Islet of Langerhans (tissue), 1 donor: ENCODE measurements at regions not wholly inside any gene's neighbourhood (a gene's known extent, or its start where the extent isn't known, plus 50 kb on each side); places are given as distances from the start of the nearest gene placed in this dataset.
"Not testable (repeated sequence)": the region's sequence is repeated elsewhere in the genome, so short reads cannot be mapped to it uniquely, and the experiment has no call there.

ENCODE experiments used
- FAIRE-seq: peaks from one replicate; lab custom pipeline; 2011; peaks lifted over from hg19 to GRCh38; lab: Jason Lieb, UNC

DNA sequence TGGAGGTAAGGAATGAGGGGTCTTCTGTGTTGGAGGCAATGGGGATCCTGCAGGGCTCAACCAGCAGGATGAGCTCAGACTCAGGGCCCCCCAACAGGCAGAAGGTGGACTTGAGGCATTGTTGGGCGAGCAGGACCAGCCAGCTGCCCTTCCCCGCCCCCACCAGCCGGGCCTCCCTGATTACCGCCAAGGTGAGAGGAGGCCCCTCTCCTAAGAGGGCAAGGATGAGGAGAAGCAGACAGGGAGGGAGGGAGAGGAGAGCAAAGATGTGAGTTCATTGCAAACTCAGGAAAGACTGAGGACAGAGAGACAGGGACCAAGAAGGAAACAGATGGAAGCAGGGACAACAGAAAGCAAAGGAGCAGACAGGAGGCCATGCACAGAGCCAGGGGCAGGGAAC lies 272.8 kb upstream of the XYLT1 start:
- no peak for FAIRE-seq

DNA sequence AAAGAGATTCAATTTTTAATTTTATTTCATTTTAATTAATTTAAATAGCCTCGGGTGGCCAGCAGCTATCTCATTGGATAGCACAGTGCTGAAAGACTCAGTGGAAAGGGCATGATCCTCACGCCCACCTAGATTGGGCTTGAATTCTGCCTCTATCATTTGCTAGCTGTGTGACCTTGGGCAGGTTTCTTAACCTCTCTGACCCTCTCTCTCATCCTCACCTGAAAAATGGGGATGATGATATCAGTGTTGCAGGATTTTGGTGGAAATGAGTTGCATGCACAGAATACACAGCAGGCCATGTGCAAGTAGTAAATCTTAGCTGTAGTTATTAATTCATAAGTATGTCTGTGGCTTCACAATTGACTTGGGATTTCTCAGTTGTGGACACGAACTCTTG lies 272.4 kb upstream of the XYLT1 start:
- FAIRE-seq: no peak

DNA sequence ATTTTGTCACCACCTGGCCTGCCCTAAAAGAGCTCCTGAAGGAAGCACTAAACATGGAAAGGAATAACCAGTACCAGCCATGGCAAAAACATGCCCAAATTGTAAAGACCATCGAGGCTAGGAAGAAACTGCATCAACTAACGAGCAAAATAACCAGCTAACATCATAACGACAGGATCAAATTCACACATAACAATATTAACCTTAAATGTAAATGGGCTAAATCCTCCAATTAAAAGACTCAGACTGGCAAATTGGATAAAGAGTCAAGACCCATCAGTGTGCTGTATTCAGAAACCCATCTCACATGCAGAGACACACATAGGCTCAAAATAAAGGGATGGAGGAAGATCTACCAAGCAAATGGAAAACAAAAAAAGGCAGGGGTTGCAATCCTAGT lies 264.3 kb upstream of the XYLT1 start:
- FAIRE-seq: not testable (repeated sequence)

DNA sequence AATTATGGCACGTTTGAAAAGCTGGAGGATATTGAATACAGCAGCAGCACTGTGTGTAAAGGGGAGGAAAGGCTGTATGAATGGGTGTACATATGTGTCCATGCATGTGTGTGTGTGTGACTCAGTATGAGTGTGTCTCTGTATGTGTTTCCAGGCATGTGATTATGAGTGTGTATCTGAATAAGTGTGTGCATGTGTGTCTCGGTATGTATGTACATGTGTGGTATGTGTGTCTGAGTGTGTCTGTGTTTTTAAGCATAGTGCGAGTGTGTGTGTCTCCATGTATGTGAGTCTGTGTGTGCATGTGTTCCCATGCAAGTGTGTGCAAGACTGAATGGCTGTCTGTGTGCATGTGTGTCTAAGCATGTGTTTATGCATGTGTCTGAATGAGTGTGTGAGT lies 259.1 kb upstream of the XYLT1 start:
- no peak for FAIRE-seq

DNA sequence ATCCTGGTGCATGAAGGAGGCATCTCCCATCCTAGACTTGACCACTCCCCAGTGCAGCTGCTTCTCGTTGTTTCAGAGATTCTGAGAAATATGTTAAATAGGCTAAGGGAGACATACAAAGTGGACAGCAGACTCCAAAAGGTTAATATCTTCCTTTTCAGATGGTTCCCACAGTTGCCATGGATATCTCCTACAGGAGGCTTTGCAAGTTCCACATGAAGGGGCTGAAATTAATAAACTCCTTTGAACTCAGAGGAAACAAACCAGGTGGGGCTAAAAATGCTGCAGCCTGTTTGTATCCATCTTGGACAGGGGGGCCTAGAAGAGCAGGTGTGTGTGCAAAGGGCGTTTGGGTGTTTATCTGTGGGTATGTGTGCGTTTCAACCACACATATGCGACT lies 257.4 kb upstream of the XYLT1 start:
- FAIRE-seq: no peak

DNA sequence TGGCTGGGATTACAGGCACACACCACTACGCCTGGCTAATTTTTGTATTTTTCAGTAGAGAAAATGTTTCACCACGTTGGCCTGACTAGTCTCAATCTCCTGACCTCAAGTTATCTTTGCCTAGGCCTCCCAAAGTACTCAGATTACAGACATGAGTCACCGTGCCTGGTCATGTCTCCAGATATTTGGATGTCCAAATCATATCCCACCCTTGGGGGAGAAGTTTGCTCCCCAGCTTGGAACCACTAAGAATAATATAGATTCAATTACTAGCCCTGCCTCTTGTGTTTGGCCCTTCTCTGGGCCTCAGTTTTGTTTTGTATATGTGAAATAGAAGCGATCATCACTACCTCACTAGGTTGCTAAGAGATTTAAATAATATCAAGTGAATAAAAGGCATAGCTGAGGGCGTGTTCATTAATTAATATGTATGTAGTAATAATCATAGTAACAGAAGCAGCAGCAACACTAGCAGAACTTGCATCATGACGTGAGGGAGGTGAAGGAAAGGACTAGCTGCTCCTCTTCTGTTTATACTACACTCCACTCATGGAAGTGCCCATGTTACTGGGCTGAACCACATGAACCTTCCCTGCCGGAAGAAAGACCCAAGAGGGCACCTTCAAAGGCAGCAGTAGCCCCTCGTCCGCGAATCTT lies 253.6 kb upstream of the XYLT1 start:
- no peak for FAIRE-seq

DNA sequence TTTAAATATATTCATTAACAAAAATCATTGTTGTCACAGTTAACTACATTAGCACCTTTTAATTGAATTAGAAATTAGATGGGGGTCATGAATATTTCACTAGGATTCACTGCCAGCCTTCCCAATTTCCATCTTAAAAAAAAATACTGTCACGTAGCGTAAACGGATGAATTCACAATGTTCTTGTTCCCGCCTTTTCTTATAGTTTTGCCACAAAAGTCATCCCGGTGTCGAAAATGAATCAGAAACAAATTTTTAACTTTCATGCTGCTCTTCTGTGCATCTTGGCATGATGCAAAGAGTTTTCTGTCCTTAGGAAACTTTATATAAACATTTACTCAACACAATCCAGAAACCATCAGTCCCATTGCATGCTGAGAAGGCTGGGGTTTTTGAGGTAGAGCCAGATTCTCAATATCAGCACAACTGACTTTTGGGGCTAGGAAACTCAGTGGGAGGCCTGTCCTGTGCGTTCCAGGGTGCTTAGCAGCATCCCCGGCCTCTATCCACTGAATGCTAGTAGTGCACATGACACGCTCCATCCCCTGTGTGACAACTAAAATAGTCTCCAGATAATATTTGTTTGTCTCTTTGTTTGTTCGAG lies 252.9 kb upstream of the XYLT1 start:
- FAIRE-seq: no peak

DNA sequence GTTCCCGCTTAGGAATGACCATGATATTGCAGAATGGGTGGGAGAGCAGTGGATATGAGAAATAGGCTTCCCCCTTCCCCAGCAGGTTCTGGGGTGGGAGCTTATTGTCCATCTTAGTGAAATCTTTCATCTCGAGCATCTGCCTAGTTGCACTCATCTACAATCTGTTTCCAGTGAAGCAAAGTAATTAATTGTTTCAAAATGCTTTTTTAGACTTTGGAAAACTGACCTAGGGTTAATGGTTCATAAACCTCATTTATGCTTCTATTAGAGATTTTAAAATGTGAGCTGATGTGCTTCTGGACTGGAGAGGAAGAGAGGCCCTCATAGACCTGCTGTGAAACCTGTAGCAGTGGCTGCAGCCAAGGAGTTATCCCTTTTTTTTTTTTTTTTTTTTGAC lies 247.7 kb upstream of the XYLT1 start:
- FAIRE-seq: no peak

DNA sequence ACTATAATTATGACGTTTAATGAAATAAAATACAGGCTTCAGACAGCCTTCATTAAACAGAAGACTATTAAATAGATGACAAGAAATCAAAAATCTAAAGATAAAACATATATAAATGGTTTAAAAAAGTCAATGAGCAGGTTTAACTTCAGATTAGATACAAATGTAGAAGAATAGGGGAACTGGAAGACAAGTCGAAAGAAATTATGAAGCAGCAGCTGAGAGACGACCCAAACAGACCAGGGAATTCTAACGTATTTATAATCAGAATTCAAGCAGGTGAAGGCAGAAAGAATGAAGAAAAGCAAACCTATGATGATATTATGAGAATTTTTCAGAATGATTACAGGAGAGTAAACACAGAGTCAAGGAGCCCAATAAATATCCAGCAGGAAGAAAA lies 235.1 kb upstream of the XYLT1 start:
- no peak for FAIRE-seq

DNA sequence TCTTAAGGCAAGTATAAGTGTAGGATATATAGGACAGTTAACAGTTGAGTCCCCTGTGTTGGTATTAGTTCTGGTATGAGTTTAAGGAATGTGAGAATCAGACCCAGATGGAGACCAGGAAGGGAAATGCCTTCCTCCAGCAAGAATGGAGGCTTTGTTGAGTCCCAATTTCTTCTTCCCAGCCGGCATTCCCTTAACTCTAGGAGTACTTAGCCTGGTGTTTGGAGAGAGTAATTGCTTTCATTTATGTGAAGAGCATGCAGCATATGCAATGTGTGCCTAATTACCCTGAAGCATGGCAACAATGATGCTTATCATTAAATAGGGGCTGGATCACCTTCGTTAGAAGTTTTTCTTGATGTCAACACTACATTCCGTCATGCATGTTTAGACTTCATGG lies 225.9 kb upstream of the XYLT1 start:
- no peak for FAIRE-seq

DNA sequence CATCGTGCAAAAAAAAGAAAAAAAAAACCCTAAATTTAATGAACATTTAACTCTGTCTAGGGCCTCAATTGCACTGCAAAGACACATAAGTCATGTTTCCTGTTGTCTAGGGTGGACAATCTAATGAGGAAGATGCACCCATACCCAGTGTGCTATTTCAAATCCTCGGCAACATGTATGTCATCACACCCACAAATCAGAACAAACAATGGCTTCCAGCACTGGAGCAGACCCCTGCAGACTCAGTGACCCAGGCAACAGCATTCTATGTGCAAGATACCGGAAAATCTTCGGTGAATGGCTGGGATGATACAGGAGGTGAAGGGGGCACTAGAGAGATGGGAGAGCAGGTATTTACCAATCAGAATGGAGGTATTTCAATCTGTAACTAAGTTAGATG lies 221.7 kb upstream of the XYLT1 start:
- no peak for FAIRE-seq

DNA sequence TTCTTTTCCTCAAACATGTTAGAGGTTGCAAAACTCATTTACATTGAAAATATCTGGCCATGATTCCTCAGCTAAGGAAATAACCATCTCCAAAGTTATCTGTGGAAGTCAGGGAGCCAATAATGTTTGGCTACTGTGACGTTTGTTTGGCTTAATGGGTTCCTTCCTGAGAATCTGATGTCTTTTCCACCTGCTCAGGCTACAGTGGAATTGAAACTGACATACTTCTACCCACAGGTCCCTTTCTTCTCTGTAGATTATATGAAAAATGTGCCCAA lies 221.1 kb upstream of the XYLT1 start:
- no peak for FAIRE-seq

DNA sequence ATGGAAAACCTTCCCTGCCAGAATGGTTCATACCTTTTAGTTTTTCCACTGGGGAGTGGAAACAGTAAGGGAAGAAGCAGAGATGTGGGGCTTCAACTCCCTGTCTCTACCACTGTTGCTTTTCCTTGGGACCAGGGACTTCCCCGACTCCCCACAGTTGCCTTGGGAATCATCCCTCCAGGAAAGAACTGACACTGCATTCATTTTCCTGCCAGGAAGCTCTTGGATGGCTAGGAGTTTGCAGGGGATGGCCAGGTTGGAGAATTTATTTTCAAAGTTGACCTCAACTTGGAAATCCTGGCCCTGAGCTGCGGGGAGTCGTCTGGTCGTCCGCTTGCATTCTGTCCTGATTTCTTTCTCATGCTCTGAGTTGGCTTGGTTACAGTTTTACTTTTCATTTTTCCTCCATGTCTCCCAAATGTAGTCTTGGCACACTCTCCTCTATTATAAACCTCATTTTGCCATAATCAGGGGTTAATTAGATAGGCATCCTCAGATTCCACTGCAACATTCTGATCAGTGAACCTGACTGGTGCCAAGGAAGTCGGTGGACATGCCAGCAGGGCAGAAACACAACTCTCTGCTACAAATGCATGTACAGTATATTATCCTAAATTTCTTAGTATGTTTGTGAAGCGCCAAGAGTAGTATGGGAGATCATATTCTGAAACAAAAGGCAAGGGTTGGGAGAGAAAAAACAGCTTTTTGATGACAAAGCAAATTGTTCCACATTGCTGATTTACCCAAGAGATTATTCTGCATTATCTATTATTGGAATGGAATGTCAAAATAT lies 220.5 kb upstream of the XYLT1 start:
- FAIRE-seq: no peak

DNA sequence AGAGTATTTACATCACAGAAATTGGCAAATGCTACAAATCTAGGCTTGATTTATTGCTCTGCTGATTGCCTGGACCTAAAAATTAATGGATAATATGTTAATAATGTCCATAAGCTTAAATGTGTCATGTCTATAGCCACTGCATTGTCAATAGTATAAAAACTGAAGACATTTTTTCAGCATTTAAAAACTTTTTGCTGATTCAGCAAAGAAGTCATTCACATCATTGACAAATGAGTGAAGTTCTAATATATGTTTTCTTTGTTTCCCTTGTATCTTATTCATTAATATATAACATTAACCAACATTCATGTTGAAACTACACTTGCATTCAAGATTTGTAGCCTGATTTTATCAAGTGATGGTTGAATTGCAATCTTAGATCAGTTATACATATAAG lies 214.7 kb upstream of the XYLT1 start:
- FAIRE-seq: no peak

DNA sequence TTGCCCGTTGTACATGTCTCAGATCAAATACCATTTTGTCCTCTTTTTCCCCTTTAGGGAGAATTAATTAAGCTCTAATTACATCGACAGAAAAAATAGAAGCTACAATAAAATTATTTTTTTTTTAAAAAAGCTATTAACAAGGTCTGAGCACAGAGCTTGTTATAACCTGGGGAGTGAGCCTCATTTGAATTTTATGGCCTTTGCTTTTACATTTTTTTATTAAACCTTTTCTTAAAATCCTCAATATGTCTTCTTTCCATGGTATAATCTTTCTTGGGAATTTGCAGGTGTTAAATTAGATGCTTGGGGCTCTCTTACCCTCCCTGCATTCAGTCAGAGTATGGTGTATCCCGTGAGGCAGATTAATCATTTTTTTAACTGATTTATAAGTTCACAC lies 212.5 kb upstream of the XYLT1 start:
- FAIRE-seq: no peak

DNA sequence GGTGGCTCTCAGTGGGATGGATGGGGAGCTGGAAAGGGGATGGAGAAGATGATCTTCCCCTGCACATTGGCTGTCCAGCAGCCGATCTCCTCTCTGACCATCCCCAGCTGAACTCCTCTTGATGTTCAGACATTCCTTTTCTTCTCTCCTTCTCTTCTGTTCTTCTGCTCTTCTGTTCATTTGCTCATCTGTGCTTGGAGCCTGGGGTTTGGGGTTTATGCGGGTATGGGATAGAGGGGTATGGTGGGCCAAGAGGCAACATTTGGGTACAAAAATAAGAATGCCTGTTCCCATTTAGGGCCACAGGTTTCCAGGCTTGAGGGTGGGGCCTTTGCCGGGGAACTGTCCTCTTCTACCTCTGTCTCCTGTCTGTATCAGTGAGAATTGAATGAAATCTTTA lies 205.4 kb upstream of the XYLT1 start:
- FAIRE-seq: no peak

DNA sequence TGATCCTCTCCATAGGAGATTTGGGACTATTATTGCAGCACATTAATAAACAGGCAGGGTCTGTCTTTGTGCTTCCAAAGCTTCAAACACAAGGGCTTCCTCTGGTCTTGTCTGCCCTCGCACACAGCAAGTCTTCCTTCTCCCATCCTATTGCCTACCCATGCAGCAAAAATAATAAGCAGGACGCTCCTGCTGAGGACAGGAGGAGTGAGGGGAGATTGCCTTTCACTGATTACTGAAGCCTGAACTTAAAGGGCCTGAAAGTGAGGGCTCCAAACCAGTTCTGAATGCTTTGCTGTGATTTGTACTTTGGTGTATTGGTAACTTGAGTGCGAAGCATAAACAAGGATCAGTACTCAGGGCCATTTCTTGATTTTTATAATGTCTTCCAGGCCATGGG lies 197.6 kb upstream of the XYLT1 start:
- FAIRE-seq: no peak

DNA sequence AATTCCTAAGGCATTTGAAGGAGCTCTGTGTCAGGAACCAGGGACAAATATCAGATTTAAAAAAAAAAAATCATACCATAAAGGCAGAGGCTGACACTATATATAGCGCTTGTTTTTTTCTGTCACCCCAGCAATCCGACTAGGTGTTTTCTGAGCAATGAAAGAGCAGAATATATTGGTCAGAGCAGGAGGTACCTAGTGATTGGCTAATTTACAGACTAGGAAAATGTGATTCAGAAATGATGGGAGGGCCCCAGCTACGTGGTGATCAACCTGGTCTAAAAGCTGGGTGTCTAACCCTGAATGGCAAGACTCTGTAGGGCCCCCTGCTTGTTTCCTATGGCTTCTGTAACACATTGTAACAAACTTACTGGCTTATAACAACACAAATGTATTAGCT lies 195.5 kb upstream of the XYLT1 start:
- no peak for FAIRE-seq

DNA sequence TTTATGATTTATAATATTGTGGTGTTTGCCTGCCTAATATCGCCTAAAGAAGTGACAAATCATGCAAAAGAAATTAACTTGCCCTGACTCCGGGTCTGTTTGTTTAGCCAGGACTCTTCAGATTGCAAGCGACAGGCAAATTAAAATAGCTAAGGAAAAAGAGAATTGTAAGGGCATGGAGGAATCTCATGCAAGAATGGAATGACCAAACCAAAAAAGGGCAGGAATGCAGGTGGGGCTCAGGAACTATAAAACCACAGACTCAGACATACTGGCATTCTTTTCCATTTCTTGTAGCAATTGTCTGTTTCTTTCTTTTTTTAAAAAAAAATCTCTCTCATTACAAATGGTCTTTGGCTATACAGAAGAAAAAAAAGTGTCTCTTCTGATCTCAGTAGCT lies 188.1 kb upstream of the XYLT1 start:
- no peak for FAIRE-seq

DNA sequence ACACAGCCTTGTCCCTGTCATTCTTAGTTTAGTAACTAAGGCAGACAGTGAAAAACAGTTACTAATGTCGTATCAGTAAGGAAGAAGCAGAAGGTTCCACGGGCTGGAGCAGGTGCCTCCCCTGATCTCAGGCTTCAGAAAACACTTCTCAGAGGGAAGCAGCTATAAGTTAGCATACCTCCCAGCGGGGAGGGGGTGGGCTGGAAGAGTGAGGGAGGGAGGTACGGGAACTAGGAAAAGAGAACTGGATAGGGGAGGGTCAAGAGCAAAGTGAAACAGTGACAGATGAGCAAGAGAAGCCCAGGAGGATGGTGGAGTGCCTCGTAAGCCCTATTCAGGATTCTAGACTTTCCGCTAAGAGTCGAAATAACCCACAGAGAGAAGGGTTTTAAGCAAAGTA lies 186.3 kb upstream of the XYLT1 start:
- no peak for FAIRE-seq

DNA sequence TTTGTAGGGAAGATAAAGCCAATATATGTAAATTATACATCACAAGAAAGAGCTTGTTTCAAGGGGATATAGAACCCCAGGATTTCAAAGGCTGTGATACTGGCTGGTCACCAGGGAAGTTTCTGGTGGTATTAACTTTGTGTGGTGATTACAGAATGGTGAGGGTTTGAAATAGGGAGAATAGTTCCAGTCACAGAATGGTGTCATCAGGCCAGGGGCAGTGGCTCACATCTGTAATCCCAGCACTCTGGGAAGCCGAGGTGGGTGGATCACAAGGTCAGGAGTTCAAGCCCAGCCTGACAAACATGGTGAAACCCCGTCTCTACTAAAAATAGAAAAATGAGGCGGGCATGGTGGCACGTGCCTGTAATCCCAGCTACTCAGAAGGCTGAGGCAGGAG lies 183.8 kb upstream of the XYLT1 start:
- no peak for FAIRE-seq

DNA sequence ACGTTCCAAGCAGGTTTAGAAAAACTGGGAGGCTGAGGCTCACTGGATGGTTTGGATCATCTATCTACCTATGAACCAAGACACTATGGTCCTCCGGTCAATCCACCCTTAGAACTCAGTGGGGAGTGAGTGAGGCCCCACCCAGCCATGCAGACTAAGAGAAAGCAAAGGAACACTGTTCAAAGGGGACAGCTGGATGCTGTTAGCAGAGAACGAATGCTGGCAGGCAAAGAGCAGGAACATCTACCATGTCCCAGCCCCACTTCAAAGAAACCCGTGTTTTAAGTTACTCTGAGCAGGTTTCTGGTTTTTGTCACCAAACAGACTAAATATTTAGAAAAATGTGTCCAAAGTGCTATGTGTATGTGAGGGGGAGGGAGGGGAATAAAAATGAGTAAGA lies 183.4 kb upstream of the XYLT1 start:
- no peak for FAIRE-seq

DNA sequence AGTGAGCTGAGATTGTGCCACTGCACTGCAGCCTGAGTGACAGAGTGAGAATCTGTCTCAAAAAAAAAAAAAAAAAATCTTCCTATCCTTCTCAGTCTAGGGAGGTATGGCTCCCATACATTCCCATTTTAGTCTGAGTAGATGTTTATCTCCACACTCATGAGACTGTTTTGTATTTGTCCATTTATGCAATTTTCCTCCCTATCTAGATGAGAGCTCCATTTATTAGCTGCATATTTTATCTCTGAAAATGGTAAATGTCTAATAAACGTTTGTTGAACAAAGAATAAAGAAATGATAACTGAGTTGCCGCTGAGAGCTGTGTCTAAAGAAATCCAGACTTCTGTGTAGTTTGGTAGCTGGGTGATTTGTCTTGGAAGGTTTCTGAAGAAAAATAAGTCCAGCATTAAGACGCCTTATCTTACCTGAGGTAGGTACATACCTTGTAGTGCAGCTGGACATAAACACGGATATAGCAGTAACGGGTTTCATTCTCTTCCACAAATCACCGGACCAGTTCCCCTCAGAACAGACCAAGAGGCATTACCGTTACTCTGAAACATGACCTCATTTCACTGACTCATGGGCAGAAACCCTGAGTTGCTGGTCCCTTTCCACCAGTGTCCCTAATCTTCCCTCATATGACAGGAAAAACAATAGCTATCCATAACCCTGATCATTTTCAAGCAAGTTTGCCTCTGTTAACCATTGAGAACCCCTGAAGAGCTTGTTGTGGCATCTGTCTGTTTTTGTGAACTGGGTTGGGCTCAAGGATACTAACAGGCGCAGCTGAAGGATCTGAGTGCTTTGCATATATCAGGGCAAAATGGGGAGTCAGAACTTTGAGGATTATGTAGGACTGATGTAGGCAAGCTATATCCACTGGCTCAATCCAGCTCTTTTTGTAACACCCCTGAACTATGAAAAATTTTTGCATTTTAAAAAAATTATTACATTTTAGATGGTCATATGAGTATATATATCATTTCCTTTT lies 177.4 kb upstream of the XYLT1 start:
- no peak for FAIRE-seq
